Kasumi-1 (cell line): ENCODE measurements at regions not wholly inside any gene's neighbourhood (a gene's known extent, or its start where the extent isn't known, plus 50 kb on each side); places are given as distances from the start of the nearest gene placed in this dataset.

Experiments
- DNase-seq, 2 experiments: peaks; one replicate each; lab custom pipeline; 2025; lab: John Stamatoyannopoulos, UW

DNA sequence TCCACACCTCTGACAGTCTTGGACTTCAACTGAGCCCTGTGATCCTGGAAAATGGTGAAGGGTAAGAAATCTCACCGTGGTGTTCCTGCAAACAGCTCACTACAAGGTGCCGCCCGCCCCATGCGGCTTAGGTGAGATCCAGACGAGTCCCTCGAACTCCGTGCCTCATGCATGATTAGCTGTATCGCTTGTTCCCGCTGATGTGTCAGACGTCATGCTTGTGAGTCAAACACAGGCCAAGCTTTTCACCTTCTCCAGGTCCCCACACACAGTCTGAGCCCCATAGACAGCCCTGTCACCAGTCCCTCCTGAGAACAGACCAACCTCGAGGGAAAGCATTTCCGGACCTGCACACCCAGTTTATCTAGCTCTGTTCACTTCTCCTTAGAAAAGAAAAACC, 740.5 kb downstream of the GALR1 start:
- DNase-seq = no peak

GRCh38 chr18:77990901-77991300, 741.3 kb downstream of the GALR1 start:
- no peak for DNase-seq

DNA sequence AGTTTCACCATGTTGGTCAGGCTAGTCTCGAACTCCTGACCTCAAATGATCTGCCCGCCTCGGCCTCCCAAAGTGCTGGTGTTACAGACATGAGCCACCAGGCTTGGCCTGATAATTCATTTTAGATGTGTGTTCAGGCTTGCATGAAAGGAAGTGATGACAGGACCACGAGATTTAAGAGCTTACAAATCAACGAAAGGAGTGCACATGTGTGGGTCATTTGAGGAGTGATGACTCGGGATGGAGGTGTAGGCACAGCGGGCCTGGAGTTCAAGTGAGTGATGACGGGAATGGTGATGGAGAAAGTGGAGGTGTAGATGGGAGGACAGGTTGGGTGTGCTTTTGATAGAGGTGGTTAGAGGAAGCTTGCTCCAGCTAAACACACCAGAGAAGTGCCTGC, 742.4 kb downstream of the GALR1 start:
- DNase-seq = no peak

- no peak for DNase-seq
These were observed 743.7 kb downstream of the GALR1 start for GRCh38 chr18:77993188-77993981.

GRCh38 chr18:77995593-77995992, 745.9 kb downstream of the GALR1 start:
- no peak for DNase-seq

DNA sequence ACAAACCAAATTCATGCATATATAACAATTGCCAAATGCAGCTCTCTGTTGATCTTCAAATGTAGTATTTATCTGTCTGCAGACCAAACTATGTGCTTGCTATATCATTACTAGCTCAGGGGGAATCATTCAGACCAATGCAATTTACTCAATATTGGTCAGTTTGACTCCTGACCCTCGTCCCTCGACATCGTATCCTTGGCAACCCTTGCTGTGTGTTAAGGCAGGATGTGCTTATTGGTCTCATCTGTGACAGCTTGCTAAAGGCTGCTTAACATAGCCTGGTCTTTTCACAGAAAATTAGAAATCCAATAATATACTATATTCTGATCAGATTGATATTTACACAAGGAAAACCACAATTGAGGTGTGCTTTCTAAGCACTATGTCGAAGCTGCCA, 747.1 kb downstream of the GALR1 start:
- no peak for DNase-seq

GRCh38 chr18:78001811-78002210, 752.2 kb downstream of the GALR1 start:
- DNase-seq = no peak

DNA sequence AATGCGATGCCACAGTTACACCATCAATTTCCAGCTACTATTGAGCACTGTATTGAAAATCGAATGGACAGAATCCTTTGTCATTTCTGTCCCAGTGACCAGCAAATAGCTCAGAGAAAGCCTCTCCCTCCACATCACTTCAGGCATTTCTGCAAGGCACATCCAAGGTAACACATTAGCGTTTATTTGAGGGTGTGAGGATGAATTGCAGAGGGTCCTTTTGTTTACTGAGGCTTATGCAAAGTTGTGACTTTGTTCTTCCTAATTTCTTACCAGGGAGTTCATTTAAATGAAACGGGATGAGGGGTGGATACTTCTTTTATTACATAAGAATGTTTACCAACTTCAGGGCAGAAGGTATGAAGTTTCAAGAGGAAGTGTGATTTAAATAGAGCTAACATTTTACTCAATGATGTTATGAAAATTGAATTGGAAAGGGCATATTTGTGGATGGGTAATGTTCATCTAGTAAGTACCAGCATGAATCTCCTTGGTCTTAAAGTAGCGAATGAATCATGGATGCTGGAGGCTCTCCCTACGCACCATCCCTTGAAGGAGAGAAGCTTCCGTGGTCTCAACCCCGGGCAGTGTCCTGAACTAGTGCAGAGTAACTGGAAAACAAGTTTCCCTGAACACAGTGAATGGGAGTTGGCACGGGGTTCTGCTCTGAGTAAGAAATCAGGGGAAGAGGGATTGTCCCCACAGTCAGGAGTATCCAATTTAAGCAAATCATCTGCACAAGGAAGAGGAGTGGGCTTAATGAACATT, 756.5 kb downstream of the GALR1 start:
- no peak for DNase-seq

- DNase-seq = no peak
These were observed 757.2 kb downstream of the GALR1 start for GRCh38 chr18:78006774-78007260.

DNA sequence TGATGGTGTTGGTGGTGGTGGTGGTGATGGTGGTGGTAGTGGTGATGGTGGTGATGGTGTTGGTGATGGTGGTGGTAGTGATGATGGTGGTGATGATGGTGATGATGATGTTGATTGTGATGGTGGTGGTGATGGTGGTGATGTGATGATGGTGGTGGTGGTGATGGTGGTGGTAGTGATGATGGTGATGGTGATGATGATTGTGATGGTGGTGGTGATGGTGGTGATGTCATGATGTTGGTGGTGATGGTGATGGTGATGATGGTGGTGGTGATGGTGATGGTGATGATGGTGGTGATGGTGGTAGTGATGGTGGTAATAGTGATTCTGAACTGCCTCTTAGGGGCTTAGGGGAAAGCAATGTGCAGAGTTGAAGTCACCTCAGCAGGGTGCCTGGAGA, 760.7 kb downstream of the GALR1 start:
- DNase-seq = no peak

DNA sequence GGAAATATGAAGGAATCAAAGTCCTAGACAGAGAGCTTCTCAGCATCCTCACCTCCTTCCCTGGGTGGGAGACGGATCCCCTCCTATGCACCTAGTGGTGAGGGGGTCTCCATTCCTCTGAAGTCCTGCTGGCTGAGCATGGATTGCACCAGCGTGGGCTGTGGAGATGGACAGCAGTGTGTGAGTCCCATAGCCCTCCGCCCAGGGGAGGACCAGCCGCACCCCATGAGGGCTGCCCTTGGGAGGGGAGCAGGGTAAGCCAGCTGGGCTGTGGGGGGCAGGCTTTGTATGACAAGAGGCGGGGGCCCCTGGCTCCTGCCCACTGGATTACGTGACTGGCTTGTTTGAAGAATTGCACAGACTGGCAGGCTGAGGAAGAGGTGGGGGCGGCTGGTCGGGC, 768.2 kb downstream of the GALR1 start:
- no peak for DNase-seq

DNA sequence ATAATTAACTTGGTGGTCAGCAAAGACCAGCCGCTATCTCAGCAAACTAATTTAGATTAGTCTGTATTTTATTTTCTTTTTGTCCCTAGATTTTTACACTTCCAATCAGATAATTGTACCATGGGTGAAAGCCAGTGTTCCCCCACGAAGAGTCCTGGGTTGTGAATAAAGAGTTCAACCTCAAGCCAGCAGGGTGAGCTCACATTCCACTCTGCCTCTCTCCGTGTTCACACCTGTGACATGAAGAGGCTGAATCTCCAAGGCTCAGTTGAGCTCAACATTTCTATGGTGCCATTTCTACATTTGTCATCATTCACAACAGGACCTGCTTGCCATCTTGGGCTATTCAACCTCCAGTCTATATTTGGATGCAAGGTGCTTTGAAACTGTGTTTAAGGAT, 771.5 kb downstream of the GALR1 start:
- no peak for DNase-seq

- DNase-seq = no peak
These were observed 781.9 kb downstream of the GALR1 start for GRCh38 chr18:78031589-78031988.

GRCh38 chr18:78031991-78032390, 782.3 kb downstream of the GALR1 start:
- no peak for DNase-seq

- no peak for DNase-seq
These were observed 782.9 kb downstream of the GALR1 start for GRCh38 chr18:78032574-78032973.

GRCh38 chr18:78034755-78035154, 785.1 kb downstream of the GALR1 start:
- no peak for DNase-seq

- DNase-seq = no peak
These were observed 791.6 kb downstream of the GALR1 start for GRCh38 chr18:78041218-78041617.

- DNase-seq = no peak
These were observed 797.0 kb downstream of the GALR1 start for GRCh38 chr18:78046631-78047030.

DNA sequence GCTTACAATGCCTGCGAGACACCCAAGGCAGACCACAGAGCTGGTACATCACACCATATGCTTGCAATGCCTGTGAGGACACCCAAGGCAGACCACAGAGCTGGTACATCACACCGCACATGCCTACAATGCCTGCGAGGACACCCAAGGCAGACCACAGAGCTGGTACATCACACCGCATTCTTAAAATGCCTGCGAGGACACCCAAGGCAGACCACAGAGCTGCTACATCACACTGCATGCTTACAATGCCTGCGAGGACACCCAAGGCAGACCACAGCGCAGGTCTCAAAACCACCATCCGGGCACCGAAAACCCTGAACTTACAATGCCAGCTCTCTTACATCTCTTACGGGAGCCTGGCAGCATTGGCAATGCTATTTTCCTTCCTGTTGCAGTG, 799.6 kb downstream of the GALR1 start:
- no peak for DNase-seq

GRCh38 chr18:78054801-78055200, 805.2 kb downstream of the GALR1 start:
- DNase-seq = no peak

DNA sequence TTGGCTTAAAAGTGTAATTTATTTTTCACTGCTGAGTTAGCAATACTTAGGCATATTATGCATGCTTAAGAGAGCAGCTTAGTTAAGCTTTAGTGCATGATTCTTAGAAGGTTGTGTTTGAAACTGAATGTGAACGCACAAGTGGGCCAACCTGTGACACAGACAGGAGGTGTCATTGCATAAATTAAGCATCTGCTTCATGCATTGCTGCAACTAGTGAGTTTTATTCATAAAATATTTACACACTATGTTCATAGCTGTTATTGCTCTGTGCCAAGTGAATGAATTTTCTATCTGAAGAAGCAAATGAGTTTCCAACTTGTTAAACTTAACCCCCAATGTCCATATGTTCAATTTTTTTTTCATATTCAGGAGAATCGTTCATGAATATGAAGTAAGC, 806.4 kb downstream of the GALR1 start:
- DNase-seq = no peak

GRCh38 chr18:78069784-78070664, 820.4 kb downstream of the GALR1 start:
- DNase-seq = no peak
